ENCODE measurements at regions not wholly inside any gene's neighbourhood (a gene's known extent, or its start where the extent isn't known, plus 50 kb on each side); places are given as distances from the start of the nearest gene placed in this dataset.

- Histone ChIP-seq H3K9me3 (ENCODE audit: control insufficient read depth, insufficient read depth, low read length) (no peaks in the 10 kb centered on the region), H3K4ac (ENCODE audit: low read depth, low read length) (no peak overlapping the region), H2AK9ac (replicated peaks; ENCODE audit: low read depth, low read length, poor library complexity) (no peak overlapping the region), H3K18ac (ENCODE audit: low read depth, low read length) (no peak overlapping the region), H3K4me1 (ENCODE audit: control insufficient read depth, insufficient read depth, low read length) (peaks cover 2% of the 10 kb centered on the region), H3K36me3 (ENCODE audit: control insufficient read depth, insufficient read depth, low read length) (no peaks in the 10 kb centered on the region), H2BK120ac (ENCODE audit: low read depth, low read length) (no peak overlapping the region), H3K9ac (ENCODE audit: low read depth, low read length) (no peak overlapping the region), H3K23ac (ENCODE audit: low read depth, low read length) (no peak overlapping the region), H4K20me1 (ENCODE audit: insufficient read depth, low read length) (no peaks in the 10 kb centered on the region), H2BK20ac (ENCODE audit: low read depth, low read length) (no peak overlapping the region), H2BK15ac (ENCODE audit: low read depth, low read length) (no peak overlapping the region), H4K5ac (ENCODE audit: low read depth, low read length) (no peak overlapping the region), H3K4me2 (ENCODE audit: low read depth, low read length) (no peak overlapping the region), H2AFZ (replicated peaks; ENCODE audit: low read length, poor library complexity) (no peak overlapping the region), H2AK5ac (ENCODE audit: low read depth, low read length) (no peak overlapping the region), H4K91ac (ENCODE audit: insufficient read depth, low read depth, low read length) (no peak overlapping the region), H3K27ac (ENCODE audit: insufficient read depth, low read length) (no peak overlapping the region), H3K79me1 (ENCODE audit: low read depth in 1 of 2, low read length in 2 of 2) (no peaks in the 10 kb centered on the region), H4K8ac (ENCODE audit: low read depth in 2 of 2, low read length in 2 of 2) (no peak overlapping the region), H2BK5ac (ENCODE audit: low read depth, low read length, poor library complexity, severe bottlenecking) (no peak overlapping the region), H3K27me3 (ENCODE audit: control insufficient read depth, insufficient read depth, low read length) (no peaks in the 10 kb centered on the region), H3K4me3 (ENCODE audit: insufficient read depth, low read depth, low read length) (no peak overlapping the region), H3K9me1 (ENCODE audit: insufficient read depth, low read length) (no peaks in the 10 kb centered on the region), H3K14ac (replicated peaks; ENCODE audit: low read depth, low read length) (no peak overlapping the region), H3K56ac (ENCODE audit: extremely low read depth, insufficient read depth, low read length) (no peak overlapping the region)
- in situ Hi-C loops (cut with MboI; ENCODE audit: low sequenced_read_pairs) (no loop called here), dilution Hi-C loops (cut with HindIII; ENCODE audit: low sequenced_read_pairs, unreplicated experiment) (no loop called here), intact Hi-C loops (cut with micrococcal nuclease) (no loop called here)
- ATAC-seq (ENCODE audit: low read depth) (no peak), DNase-seq (no peak)
- CTCF ChIA-PET = no interaction called here
- no peak for TF ChIP-seq MAZ (IDR thresholded peaks at IDR 0.05; ENCODE audit: borderline replicate concordance, low read depth, low read length)
- TF ChIP-seq ELK1 (IDR thresholded peaks at IDR 0.05; ENCODE audit: borderline replicate concordance, low read depth, low read length) = no peak
- BruUV-seq (replicated peaks) = no TSS peak
- POLR2A ChIA-PET (ENCODE audit: unreplicated experiment) = no interaction called here
- 100% methylated on average over 2 of the region's 6 CpGs; no CpG with 5 or more reads in 1 of the 2 experiments for WGBS, 2 experiments (ENCODE audit: extremely low coverage in 2 of 2, insufficient read length in 1 of 2)
Measured at GRCh38 chr17:72005332-72006163, 115.3 kb upstream of the SOX9 start.

All from IMR-90 (cell line).